Heart right ventricle (tissue), 16 donors: ENCODE measurements at regions not wholly inside any gene's neighbourhood (a gene's known extent, or its start where the extent isn't known, plus 50 kb on each side); places are given as distances from the start of the nearest gene placed in this dataset.

Experiments
- ATAC-seq, 8 donors: fragments of 200-7000 bp; cut with Tn5 transposase; one replicate each; pipeline ENCODE4 v1.9.1; 2020; ENCODE audit warnings: mild to moderate bottlenecking in 8 of 8, moderate library complexity in 8 of 8, moderate number of reproducible peaks in 1 of 8
- DNase-seq, 2 donors: peaks; one replicate each; pipeline ENCODE4 v3.0.0-alpha.2; 2020
- H3K27ac ChIP-seq, 10 donors: fragments of 200-600 bp; sonication (generic) in 2 of 10; one replicate each; pipeline versions ENCODE4 v1.5.0 to v1.8.0; 2020 to 2022; ENCODE audit warnings: mild to moderate bottlenecking in 3 of 10
- H3K27me3 ChIP-seq, 7 donors: fragments of 200-600 bp; one replicate each; pipeline ENCODE4 v1.8.0; 2021 to 2022; ENCODE audit warnings: mild to moderate bottlenecking in 2 of 7
- H3K36me3 ChIP-seq, 9 donors: fragments of 200-600 bp; sonication (generic) in 1 of 9; one replicate each; pipeline versions ENCODE4 v1.5.0 to v1.8.0; 2020 to 2022; ENCODE audit warnings: mild to moderate bottlenecking in 2 of 9
- H3K4me1 ChIP-seq, 9 donors: fragments of 200-600 bp; sonication (generic) in 1 of 9; one replicate each; pipeline versions ENCODE4 v1.5.0 to v1.8.0; 2020 to 2022; ENCODE audit warnings: mild to moderate bottlenecking in 4 of 9
- H3K4me3 ChIP-seq, 10 donors: fragments of 200-600 bp; sonication (generic) in 2 of 10; one replicate each; pipeline versions ENCODE4 v1.5.0 to v1.8.0; 2020 to 2022; ENCODE audit warnings: mild to moderate bottlenecking in 7 of 10, moderate library complexity in 2 of 10
- H3K9me3 ChIP-seq, 11 donors: fragments of 200-600 bp in 10 of 11; sonication (generic) in 2 of 11; one replicate each; pipeline versions ENCODE4 v1.5.0 to v1.8.0; 2013 to 2022; ENCODE audit warnings: mild to moderate bottlenecking in 2 of 11, control low read depth in 1 of 11, moderate library complexity in 1 of 11
- WGBS, 2 donors: extraction: QIAGEN DNeasy Blood & Tissue Kit; methylation state at CpG; one replicate each; pipeline ENCODE4 v1.1.7; 2013; ENCODE audit warnings: inconsistent platforms in 1 of 2; 5-methylcytosine and 5-hydroxymethylcytosine counted together
- intact Hi-C, 10 donors: fragments of 100-400 bp; cut with DNase I; formaldehyde crosslinking; loops; one replicate each; pipeline versions ENCODE4 v1.11.1 to v1.14.2; 2022
- TF ChIP-seq, protein P1 (sequence below), 9 donors: fragments of 200-600 bp; sonication (generic) in 2 of 9; IDR thresholded peaks; one replicate each; pipeline versions ENCODE4 v1.5.0 to v1.8.0; 2021 to 2022; ENCODE audit warnings: antibody characterized with exemption in 9 of 9, mild to moderate bottlenecking in 5 of 9, moderate library complexity in 1 of 9
- donor health status: Arrhythmogenic right ventricular cardiomyopathy.
- donor health status: ischemic (EF 13 %, LVEDD 7.1; RV severe dilation, severe dysfunction).
- donor health status: healthy with polysubstance abuse.
- donor health status: DM: no; HTN: yes; CAD: no.
- donor health status: DM: no; HTN: no; CAD: no.
- donor health status: ischemic (EF 25% LVEDD 6.9; RV normal size, moderate dysfunction).
- donor health status: ischemic (EF 25% LVEDD 5.7; RV mildly dilated, moderate dysfunction).
- donor health status: healthy.
- donor health status: DM: yes; HTN: yes; CAD: no.
- donor health status: Ischemic cardiomyopathy.
- donor health status: ischemic (EF 35%, LVEDD 5.7; RV mildly dilated, moderate dysfunction).
- donor health status: nonischemic (EF 11% LVEDD 7.7; RV severe dilation, severe dysfunction).
- donor health status: DM: yes; HTN: yes; CAD: no.
- donor health status: PGD.
- donor health status: ischemic (EF 29% LVEDD 5.4; RV normal size, mild dysfunction).
- donor health status: nonischemic (EF 23%, LVEDD 6.1; RV moderate dilation, normal function).

GRCh38 chr22:48268771-48269552, 1506.5 kb downstream of the TBC1D22A start:
- TF ChIP-seq, protein P1, sequence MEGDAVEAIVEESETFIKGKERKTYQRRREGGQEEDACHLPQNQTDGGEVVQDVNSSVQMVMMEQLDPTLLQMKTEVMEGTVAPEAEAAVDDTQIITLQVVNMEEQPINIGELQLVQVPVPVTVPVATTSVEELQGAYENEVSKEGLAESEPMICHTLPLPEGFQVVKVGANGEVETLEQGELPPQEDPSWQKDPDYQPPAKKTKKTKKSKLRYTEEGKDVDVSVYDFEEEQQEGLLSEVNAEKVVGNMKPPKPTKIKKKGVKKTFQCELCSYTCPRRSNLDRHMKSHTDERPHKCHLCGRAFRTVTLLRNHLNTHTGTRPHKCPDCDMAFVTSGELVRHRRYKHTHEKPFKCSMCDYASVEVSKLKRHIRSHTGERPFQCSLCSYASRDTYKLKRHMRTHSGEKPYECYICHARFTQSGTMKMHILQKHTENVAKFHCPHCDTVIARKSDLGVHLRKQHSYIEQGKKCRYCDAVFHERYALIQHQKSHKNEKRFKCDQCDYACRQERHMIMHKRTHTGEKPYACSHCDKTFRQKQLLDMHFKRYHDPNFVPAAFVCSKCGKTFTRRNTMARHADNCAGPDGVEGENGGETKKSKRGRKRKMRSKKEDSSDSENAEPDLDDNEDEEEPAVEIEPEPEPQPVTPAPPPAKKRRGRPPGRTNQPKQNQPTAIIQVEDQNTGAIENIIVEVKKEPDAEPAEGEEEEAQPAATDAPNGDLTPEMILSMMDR (IDR thresholded peaks at IDR 0.05), result no peak
- H3K27ac ChIP-seq, result no peak overlapping the region
- no peaks in the 10 kb centered on the region for H3K4me1 ChIP-seq
- intact Hi-C loops, result no loop called here
- DNase-seq (no peak), ATAC-seq (no peak)
- WGBS, 2 donors, result 78 to 80% methylated on average over 24 of the region's 24 CpGs
- H3K9me3 ChIP-seq, result no peaks in the 10 kb centered on the region
- peaks cover 0 to 58% (median 24%) of the 10 kb centered on the region in 7 donors for H3K27me3 ChIP-seq
- H3K36me3 ChIP-seq, result no peaks in the 10 kb centered on the region
- no peak overlapping the region for H3K4me3 ChIP-seq

DNA sequence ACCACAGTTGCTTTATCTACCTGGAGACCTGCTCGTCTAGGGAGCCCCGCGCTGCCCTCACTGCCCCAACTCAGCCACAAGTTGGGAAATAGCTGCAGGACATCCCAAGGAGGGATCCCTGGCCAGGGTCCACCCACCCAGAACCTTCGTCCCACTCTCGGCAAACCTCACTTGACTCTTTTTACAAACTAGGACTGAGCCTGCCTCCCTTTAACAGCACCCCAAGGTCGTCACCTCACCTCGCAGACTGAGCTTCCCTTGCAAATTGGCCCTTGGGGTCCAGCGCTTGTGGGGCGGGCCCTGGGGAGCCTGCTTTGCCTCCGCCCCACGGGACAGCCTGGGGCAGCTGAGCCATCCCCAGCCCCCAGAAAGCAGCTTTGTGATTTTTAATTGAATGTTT, 1505.8 kb downstream of the TBC1D22A start:
- Histone ChIP-seq H3K27me3 (peaks cover 0 to 60% (median 24%) of the 10 kb centered on the region in 7 donors), H3K27ac (no peak overlapping the region), H3K9me3 (no peaks in the 10 kb centered on the region), H3K4me3 (no peak overlapping the region), H3K4me1 (no peaks in the 10 kb centered on the region), H3K36me3 (no peaks in the 10 kb centered on the region)
- TF ChIP-seq, protein P1 (IDR thresholded peaks at IDR 0.05), result no peak
- 69 to 72% methylated on average over 11 of the region's 11 CpGs for WGBS, 2 donors
- intact Hi-C loops, result no loop called here
- no peak for DNase-seq
- ATAC-seq, result no peak

DNA sequence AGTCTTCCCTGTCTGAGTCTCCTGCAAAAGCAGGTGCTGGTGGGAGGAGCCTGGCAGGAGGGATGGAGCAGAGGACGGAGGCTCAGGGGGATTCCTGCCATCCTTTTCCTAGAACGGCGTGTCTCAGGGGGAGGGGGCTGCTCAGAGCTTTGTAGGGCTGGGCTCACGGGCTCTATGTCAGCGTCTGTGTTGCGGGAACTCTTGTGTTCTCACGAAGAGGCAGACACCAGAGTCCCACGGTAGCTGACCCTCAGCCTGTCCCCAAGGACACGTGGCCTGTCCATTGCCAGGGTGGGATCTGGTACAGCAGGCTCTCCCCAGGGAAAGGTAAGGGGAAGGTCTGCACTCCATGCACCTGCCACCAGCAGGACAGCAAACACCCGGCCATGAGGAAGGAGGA, 1505.2 kb downstream of the TBC1D22A start:
- H3K9me3 ChIP-seq, result no peaks in the 10 kb centered on the region
- peaks cover 0 to 63% (median 24%) of the 10 kb centered on the region in 7 donors for H3K27me3 ChIP-seq
- 32 to 41% methylated on average over 10 of the region's 10 CpGs for WGBS, 2 donors

DNA sequence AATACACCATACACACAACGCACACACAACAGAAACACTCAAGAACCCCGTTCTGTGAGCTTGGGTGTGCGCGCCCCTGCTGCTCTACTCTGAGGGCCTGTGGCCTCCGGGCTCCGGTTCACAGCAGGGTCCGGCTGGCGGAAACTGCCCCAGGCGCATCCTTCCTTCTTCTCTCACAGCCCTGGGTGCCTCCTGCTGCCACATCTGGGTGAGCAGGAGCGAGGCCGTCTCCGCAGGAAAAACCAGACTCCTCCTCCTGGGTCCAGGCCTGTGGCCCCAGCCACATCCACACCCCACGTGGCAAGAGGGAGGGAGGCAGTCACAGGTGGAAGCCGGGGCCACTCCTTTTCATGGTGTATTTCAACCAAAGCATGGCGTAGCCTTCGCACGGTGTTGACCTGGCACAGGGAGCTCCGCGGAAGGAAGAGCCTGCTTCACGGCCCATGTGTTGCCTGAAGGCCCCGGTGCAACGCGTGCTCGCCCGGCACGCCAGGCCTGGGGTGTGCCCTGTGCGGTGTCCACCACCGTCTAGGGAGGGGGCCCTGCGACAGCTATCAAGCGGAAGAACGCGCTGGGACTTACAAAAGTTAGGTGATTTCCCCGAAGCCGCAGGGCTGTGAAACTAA, 1502.7 kb downstream of the TBC1D22A start:
- Histone ChIP-seq H3K9me3 (no peaks in the 10 kb centered on the region), H3K27me3 (peaks cover 0 to 69% (median 20%) of the 10 kb centered on the region in 7 donors), H3K27ac (no peak overlapping the region), H3K4me3 (no peak overlapping the region), H3K36me3 (no peaks in the 10 kb centered on the region), H3K4me1 (no peaks in the 10 kb centered on the region)
- TF ChIP-seq, protein P1 (IDR thresholded peaks at IDR 0.05), result no peak
- 84 to 89% methylated on average over 34 of the region's 34 CpGs for WGBS, 2 donors
- DNase-seq (no peak), ATAC-seq (no peak)
- intact Hi-C loops, result no loop called here

More for the DNA sequence above, 1505.2 kb downstream of the TBC1D22A start:
- no peaks in the 10 kb centered on the region for H3K4me1 ChIP-seq
- H3K4me3 ChIP-seq, result no peak overlapping the region
- no peak overlapping the region for H3K27ac ChIP-seq
- TF ChIP-seq, protein P1 (IDR thresholded peaks at IDR 0.05), result no peak
- ATAC-seq, result no peak
- intact Hi-C loops, result no loop called here
- no peaks in the 10 kb centered on the region for H3K36me3 ChIP-seq
- DNase-seq, result no peak
